Ovary (tissue), 3 donors: ENCODE measurements at regions not wholly inside any gene's neighbourhood (a gene's known extent, or its start where the extent isn't known, plus 50 kb on each side); places are given as distances from the start of the nearest gene placed in this dataset.

Experiments
- CTCF ChIP-seq, 3 donors: fragments of 450-650 bp in 2 of 3; fragments of 200-600 bp in 1 of 3; IDR thresholded peaks; one replicate each; pipeline versions ENCODE4 v1.5.1 to v1.8.0; 2016 to 2022; ENCODE audit warnings: antibody characterized with exemption in 3 of 3, mild to moderate bottlenecking in 1 of 3
- POLR2A ChIP-seq: fragments of 450-650 bp; IDR thresholded peaks from one replicate; pipeline ENCODE4 v1.6.1; 2017; ENCODE audit warnings: antibody characterized with exemption, mild to moderate bottlenecking, moderate library complexity
- donor health status: DM: no; HTN: no; CAD: no.

- TF ChIP-seq CTCF (IDR thresholded peaks at IDR 0.05) (no peak), POLR2A (no peak)
These were observed 106.4 kb upstream of the MDM1 start for GRCh38 chr12:68438601-68439000.
